ENCODE measurements at regions not wholly inside any gene's neighbourhood (a gene's known extent, or its start where the extent isn't known, plus 50 kb on each side); places are given as distances from the start of the nearest gene placed in this dataset.
"Not testable (repeated sequence)": the region's sequence is repeated elsewhere in the genome, so short reads cannot be mapped to it uniquely, and the experiment has no call there.

- Histone ChIP-seq H3K27ac (no peak overlapping the region), H3K4me3 (no peak overlapping the region), H3K36me3 (no peaks in the 10 kb centered on the region), H3K9me3 (peaks cover 5% of the 10 kb centered on the region), H3K4me1 (ENCODE audit: control insufficient read depth in 1 of 2, low read depth in 2 of 2) (no peaks in the 10 kb centered on the region), H3K27me3 (replicated peaks; ENCODE audit: insufficient read depth) (no peaks in the 10 kb centered on the region)
- no peak for ATAC-seq (ENCODE audit: insufficient number of reproducible peaks, low FRiP score, low read depth)
- TF ChIP-seq, protein P1, sequence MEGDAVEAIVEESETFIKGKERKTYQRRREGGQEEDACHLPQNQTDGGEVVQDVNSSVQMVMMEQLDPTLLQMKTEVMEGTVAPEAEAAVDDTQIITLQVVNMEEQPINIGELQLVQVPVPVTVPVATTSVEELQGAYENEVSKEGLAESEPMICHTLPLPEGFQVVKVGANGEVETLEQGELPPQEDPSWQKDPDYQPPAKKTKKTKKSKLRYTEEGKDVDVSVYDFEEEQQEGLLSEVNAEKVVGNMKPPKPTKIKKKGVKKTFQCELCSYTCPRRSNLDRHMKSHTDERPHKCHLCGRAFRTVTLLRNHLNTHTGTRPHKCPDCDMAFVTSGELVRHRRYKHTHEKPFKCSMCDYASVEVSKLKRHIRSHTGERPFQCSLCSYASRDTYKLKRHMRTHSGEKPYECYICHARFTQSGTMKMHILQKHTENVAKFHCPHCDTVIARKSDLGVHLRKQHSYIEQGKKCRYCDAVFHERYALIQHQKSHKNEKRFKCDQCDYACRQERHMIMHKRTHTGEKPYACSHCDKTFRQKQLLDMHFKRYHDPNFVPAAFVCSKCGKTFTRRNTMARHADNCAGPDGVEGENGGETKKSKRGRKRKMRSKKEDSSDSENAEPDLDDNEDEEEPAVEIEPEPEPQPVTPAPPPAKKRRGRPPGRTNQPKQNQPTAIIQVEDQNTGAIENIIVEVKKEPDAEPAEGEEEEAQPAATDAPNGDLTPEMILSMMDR (IDR thresholded peaks at IDR 0.05) = no peak
- no peak for DNase-seq (ENCODE audit: low spot score)
Observed at GRCh38 chr2:168328421-168328820, 81.0 kb upstream of the STK39 start.

DNA sequence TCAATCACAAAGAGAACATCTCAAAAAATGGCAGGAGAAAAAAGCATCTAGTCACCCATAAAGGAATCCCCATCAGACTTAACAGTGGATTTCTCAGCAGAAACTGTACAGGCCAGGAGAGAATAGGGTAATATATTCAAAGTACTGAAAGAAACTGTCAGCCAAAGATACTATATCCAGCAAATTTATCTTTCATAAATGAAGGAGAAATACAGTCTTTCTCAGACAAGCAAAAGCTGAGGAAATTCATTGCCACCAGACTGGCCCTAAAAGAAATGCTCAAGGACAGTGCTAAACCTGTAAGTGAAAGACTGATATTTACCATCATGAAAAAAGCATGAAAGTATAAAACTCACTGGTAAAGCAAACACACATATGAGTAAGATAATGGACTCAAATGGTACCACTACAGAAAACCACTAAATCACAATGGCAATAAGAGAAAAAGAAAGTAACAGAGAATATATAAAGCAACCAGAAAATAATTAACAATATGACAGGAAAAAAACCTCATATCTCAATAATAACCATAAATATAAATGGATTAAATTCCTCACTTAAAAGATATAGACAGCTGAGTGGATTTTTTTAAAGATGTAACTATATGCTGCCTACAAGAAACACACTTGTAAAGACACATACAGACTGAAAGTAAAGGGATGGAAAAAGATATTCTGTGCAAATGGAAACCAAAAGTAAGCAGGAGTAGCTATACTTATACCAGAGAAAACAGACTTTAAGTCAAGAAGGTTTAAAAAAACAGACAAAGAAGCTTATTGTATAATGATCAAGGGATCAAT is 83.4 kb upstream of the STK39 start:
- Histone ChIP-seq H3K4me1 (ENCODE audit: control insufficient read depth in 1 of 2, low read depth in 2 of 2) (no peaks in the 10 kb centered on the region), H3K27ac (no peak overlapping the region), H3K9me3 (peaks cover 5% of the 10 kb centered on the region), H3K4me3 (no peak overlapping the region), H3K36me3 (no peaks in the 10 kb centered on the region), H3K27me3 (replicated peaks; ENCODE audit: insufficient read depth) (no peaks in the 10 kb centered on the region)
- TF ChIP-seq, protein P1 (IDR thresholded peaks at IDR 0.05) = no peak
- no peak for ATAC-seq (ENCODE audit: insufficient number of reproducible peaks, low FRiP score, low read depth)
- no peak for DNase-seq (ENCODE audit: low spot score)

- not testable (repeated sequence) for DNase-seq (ENCODE audit: low spot score); H3K4me1 ChIP-seq (ENCODE audit: control insufficient read depth in 1 of 2, low read depth in 2 of 2); H3K27me3 ChIP-seq (replicated peaks; ENCODE audit: insufficient read depth); H3K4me3 ChIP-seq; H3K36me3 ChIP-seq; H3K27ac ChIP-seq; H3K9me3 ChIP-seq; ATAC-seq (ENCODE audit: insufficient number of reproducible peaks, low FRiP score, low read depth)
Observed at GRCh38 chr2:168335254-168335653, 87.9 kb upstream of the STK39 start.

GRCh38 chr2:168336786-168337388 is 89.5 kb upstream of the STK39 start:
- Histone ChIP-seq H3K9me3 (no peaks in the 10 kb centered on the region), H3K27me3 (replicated peaks; ENCODE audit: insufficient read depth) (no peaks in the 10 kb centered on the region), H3K4me3 (no peak overlapping the region), H3K36me3 (no peaks in the 10 kb centered on the region), H3K27ac (no peak overlapping the region), H3K4me1 (ENCODE audit: control insufficient read depth in 1 of 2, low read depth in 2 of 2) (no peaks in the 10 kb centered on the region)
- DNase-seq (ENCODE audit: low spot score) = no peak
- ATAC-seq (ENCODE audit: insufficient number of reproducible peaks, low FRiP score, low read depth) = no peak
- TF ChIP-seq, protein P1 (IDR thresholded peaks at IDR 0.05) = no peak

DNA sequence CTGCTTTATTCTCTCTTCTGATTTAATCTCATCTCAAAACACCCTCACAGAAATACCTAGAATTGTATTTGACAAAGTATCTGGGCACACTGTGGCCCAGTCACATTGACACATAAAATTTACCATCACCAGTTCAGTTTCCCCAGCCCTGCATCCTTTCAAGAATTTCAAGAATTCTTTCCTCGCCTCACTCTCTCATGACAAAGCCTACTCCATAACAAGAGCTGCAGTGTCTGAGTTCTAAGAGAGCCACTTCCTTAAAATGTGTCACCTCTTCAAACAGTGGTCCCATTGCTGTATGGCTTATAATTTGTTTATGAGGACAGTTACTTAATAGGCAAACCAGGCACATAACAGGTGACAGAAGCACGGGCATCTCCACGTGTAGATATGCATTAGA is 90.9 kb upstream of the STK39 start:
- Histone ChIP-seq H3K27me3 (replicated peaks; ENCODE audit: insufficient read depth) (no peaks in the 10 kb centered on the region), H3K4me1 (ENCODE audit: control insufficient read depth in 1 of 2, low read depth in 2 of 2) (no peaks in the 10 kb centered on the region), H3K36me3 (no peaks in the 10 kb centered on the region), H3K9me3 (no peaks in the 10 kb centered on the region), H3K27ac (no peak overlapping the region), H3K4me3 (no peak overlapping the region)
- TF ChIP-seq, protein P1 (IDR thresholded peaks at IDR 0.05) = no peak
- no peak for DNase-seq (ENCODE audit: low spot score)
- no peak for ATAC-seq (ENCODE audit: insufficient number of reproducible peaks, low FRiP score, low read depth)
